Stimulated activated CD4-positive, alpha-beta T cell treated with anti-CD3 and anti-CD28 coated beads, Interleukin-12 subunit alpha, Interleukin-12 subunit beta, amount 100 ng/mL, for 48 hours (primary cell): ENCODE measurements at regions not wholly inside any gene's neighbourhood (a gene's known extent, or its start where the extent isn't known, plus 50 kb on each side); places are given as distances from the start of the nearest gene placed in this dataset.

ENCODE experiments used
- DNase-seq, 3 donors: peaks; one replicate each; pipeline ENCODE4 v3.0.0-alpha.2; 2020; ENCODE audit warnings: low read depth in 2 of 3, low spot score in 1 of 3

DNA sequence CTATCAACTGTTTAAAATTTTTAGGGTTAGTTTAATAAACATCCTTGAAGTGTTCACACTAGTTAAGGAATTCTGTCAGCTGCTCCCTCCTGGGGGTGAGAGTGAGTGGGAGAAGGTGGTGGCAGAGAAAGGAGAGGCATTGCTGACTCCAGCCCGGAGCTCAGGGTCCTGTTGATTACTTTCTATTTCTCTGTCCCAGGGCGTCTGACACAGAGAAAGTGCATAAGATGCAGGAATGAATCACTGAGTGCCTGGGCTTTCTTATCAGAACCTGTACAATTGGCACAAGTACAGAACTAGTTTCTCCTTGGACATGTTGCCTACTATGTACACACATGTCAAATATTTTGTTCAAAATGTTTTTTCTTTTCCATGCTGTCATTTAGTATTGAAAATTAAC is 410.8 kb upstream of the COBL start:
- no peak for DNase-seq

- DNase-seq: no peak
These were observed 390.2 kb upstream of the COBL start for GRCh38 chr7:51706851-51707250.

DNA sequence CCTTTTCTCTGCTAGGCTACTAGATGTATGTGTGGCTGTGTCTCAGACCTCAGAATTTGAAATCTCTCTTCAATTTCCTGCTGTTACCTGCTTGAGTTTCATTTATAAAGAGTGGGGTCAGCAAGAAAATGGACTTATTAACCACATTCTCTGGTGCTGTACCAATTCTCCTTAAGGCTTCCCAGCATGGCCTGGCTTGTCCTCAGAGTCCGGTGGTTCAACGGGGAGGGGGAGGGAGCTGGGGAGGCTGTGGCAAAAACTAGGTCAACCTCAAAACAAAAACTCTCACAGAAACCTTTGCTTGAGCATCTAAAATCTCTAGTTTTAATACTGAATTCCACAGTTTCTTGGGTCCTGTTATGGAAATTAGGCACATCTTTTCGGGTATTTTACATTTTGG is 389.1 kb upstream of the COBL start:
- no peak for DNase-seq

- DNase-seq: no peak
These were observed 386.1 kb upstream of the COBL start for GRCh38 chr7:51702673-51703072.

- DNase-seq: no peak
These were observed 385.3 kb upstream of the COBL start for GRCh38 chr7:51701935-51702334.

GRCh38 chr7:51700593-51701215 is 384.1 kb upstream of the COBL start:
- no peak for DNase-seq

GRCh38 chr7:51693258-51693657 is 376.6 kb upstream of the COBL start:
- DNase-seq: no peak

- DNase-seq: no peak
These were observed 372.9 kb upstream of the COBL start for GRCh38 chr7:51689547-51689946.

DNA sequence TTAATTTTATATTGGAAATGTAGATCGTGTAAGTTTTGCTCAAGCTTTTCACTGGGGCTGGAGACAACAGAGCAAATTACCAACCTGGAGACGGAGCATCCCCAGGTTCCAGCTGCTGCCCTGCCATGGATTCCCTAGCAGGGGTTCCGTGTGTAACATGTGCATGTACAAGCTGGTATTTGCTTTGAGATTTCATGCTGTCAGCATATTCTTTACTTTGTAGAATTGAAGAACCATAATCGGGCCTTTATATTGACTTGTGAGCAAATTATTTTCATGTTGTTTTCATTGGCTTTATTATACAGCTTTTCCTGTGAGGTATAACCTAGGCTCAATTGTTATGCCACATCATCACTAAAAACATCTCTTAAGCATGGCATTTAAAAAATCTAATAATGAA is 369.2 kb upstream of the COBL start:
- DNase-seq: no peak

DNA sequence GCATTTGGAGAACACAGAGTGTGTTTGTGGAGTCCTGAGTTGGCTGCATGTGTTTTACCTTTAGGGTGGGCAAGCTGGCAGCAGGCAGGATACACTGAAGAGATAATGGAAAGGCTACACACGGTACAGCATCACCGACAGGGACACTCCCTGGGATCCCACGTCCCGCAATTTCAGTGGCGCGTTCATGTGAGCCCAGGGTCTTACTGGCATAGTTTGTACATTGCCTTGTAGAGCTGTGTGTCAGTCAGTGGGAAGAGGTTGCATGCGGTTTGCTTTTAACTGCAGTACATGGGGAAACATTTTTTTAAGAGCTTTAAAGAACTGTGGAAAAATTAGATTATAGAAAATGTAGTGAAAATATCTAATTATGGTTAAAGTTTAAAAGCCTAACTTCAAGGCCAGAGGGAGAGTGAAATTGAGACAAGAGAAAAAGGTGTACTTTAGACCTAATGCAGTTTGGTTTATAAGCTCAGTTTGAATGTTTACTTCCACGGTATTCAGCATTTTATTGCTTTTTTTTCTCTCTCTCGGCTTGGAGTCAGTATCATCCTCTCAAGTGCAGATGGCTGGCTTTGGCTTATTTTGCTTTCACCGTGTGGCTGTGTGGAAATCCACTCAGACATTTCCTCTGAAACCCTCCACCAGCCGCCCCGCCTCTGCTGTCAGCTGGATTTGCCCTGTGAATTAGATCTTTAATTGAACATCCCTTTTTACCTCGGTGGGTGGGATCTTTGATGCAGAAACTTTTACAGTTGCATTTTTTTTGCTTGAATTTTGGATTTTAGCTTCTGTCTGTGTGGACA is 364.2 kb upstream of the COBL start:
- no peak for DNase-seq

GRCh38 chr7:51679358-51679757 is 362.7 kb upstream of the COBL start:
- DNase-seq: no peak

GRCh38 chr7:51666751-51667150 is 350.1 kb upstream of the COBL start:
- no peak for DNase-seq

GRCh38 chr7:51666266-51666665 is 349.7 kb upstream of the COBL start:
- no peak for DNase-seq

GRCh38 chr7:51665045-51665780 is 348.6 kb upstream of the COBL start:
- DNase-seq: no peak

DNA sequence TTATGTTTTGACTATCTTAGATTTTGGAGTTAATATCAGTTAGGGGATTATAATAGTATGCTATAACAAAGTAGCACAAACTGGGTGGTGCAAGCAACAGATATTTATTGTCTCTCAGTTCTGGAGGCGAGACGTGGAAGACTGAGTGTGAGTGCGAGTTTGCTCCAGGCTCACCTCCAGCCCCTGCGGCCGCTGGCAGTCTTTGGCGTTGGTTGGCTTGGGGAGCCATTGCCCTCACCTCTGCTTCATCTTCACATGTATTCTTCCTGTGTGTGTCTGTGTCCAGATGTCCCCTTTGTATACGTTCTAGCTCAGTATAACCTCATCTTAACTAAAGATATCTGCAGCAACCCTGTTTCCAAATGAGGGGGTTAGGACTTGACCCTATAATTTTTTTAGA is 343.9 kb upstream of the COBL start:
- no peak for DNase-seq

- no peak for DNase-seq
These were observed 342.1 kb upstream of the COBL start for GRCh38 chr7:51658684-51659083.

DNA sequence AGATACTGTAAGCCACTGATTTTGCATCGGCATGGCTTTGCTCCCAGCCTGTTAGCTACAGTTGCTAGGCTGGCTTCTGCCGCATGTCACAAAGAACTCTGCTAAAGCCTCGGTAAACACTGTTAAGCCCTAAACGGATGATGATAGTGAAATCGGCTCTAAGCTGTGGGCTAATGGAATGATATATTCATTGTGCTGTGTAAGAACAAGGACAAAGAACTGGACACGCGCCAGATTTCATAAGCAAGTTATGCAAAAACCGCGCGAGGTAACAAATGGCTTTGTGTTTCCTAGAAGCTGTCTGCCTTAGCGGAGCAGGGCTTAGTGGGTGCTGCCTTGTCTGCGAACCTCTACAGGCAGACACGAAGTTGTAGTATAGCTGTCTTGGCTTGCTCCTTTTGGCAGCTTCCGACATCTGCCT is 331.3 kb upstream of the COBL start:
- DNase-seq: no peak

- DNase-seq: no peak
These were observed 330.9 kb upstream of the COBL start for GRCh38 chr7:51647486-51647885.

DNA sequence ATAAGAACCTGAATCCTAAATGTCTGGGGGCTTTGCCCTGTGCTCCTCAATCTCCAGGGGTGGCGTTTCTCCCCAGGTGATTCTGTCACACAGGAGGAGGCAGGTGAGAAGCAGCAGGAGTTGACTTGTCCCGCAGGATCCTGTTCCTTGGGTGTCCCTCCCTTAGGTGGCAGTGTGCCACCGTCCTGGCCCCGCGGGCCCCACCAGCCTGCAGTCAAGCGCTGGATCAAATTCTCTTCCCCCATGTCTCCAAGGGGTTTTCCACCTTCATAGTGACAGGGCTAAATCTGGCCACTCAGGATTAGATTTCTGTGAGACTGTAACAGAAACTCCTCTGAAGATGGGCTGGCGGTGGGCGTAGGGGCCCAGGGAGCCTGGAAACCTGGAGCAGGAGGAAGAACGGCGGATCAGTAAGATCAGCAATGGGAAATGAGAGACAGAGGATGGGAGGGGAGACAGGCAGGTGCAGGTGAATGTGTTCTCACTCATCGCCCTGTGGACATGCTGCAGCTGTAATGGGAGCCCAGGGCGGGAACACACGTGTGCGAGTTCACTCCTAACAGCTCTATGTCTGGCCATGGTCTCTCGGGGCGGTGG is 329.2 kb upstream of the COBL start:
- DNase-seq: no peak

DNA sequence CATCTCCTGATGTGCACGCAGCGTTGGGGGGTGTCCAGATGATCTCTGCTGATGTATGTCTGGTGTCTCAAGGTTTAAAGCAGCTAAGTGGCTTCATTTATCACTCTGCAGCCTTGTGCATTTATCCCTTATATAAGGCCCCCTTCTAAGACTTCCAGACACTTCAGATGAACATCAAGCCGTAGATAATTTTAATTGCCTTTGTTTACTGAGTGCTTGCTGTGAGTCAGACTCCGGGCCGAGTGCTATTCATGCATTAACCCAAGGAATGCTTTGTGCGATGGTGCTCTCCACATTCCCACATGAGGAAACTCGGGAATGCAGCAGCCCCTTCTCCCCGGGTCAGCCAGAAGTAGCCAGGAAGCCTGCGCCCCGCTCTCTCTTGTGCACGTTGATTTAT is 328.6 kb upstream of the COBL start:
- no peak for DNase-seq

GRCh38 chr7:51644216-51644615 is 327.6 kb upstream of the COBL start:
- DNase-seq: no peak

GRCh38 chr7:51640841-51641240 is 324.2 kb upstream of the COBL start:
- DNase-seq: no peak
